ENCODE measurements at regions not wholly inside any gene's neighbourhood (a gene's known extent, or its start where the extent isn't known, plus 50 kb on each side); places are given as distances from the start of the nearest gene placed in this dataset.

DNA sequence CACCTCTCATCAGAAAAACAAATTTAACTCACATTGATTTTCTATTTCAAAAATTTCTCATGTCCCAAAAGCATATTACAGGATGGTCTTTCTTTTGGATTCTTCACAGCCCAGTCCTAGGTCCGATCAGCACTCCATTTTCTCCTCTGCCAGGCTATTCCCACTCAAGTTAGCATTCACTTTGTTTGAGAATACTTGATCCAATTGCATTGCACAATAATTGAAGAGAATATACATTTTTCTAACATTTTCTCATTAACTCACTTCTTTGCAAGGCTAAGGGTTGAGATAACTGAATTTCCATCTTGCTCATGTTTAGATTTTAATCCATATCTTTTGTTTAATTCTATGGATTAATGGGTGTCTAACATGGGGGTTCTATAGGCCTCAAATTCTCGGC, 716.1 kb downstream of the QKI start:
- intact Hi-C loops (cut with DNase I), result no loop called here
- DNase-seq, result no peak
- no peak for ATAC-seq

DNA sequence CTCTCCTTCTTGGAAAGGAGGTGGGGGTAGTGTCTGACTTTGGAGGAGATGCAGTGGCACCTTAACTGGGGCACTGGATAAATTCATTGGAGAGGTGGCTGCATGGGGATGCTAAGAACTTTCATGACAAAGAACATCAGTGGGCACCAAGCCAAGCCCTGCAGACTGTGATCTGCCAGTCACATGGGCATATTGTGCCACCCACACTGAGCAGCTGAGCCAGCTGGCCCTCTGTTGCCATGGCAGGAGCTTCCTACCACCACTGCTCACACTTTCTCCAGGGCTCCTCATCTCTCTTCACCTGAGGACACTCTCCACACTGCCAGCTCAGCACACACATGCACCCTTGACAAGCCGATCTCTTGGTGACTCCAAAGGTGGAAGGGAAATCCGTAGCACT, 715.6 kb downstream of the QKI start:
- peak; percentile 59 to 77 for ATAC-seq
- intact Hi-C loops (cut with DNase I), result no loop called here
- peak; percentile 56 for DNase-seq

GRCh38 chr6:164129218-164129617, 714.7 kb downstream of the QKI start:
- ATAC-seq (peak; percentile 38 to 72), DNase-seq (no peak)
- intact Hi-C loops (cut with DNase I), result no loop called here

DNA sequence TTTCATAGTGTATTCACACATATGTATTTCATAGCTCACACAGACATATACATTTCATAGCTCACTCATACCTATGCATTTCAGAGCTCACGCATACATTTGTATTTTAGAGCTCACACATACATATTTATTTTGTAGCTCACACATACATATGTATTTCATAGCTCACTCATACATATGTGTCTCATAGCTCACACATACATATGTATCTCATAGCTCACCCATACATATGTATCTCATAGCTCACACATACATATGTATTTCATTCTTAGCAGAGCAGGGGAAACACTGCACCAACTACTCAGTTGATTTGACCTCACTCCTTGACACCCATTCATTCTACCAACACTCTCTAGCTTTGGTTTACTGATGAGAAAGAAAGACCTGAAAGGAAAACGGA, 713.6 kb downstream of the QKI start:
- intact Hi-C loops (cut with DNase I), result no loop called here
- ATAC-seq, result no peak

GRCh38 chr6:164124986-164125385, 710.5 kb downstream of the QKI start:
- intact Hi-C loops (cut with DNase I), result no loop called here
- ATAC-seq, result no peak
- no peak for DNase-seq

More for the DNA sequence above, 713.6 kb downstream of the QKI start:
- DNase-seq, result no peak

GRCh38 chr6:164124473-164124872, 710.0 kb downstream of the QKI start:
- intact Hi-C loops (cut with DNase I), result no loop called here

DNA sequence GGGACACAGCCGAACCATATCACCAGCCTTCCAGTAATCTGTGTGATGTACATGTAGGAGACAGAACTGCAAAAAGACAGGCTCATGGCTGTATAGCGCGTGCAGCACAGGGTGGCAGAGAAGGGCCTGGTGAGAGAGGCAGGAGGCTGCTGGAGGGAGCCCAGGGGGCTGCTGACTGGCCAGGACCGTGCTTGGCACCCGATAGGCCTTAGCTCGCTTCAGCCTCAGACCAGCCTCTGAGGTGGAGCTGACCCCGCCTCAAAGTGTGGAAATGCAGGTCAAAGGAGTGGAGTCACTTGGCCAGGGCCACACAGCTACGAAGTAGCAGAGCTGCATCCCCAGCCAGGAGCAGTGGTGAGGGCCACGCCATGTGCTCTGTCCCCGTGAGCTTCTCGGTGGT, 707.6 kb downstream of the QKI start:
- ATAC-seq (no peak), DNase-seq (no peak)
- intact Hi-C loops (cut with DNase I), result no loop called here

More at GRCh38 chr6:164124473-164124872, 710.0 kb downstream of the QKI start:
- DNase-seq (no peak), ATAC-seq (no peak)

GRCh38 chr6:164121527-164121926, 707.0 kb downstream of the QKI start:
- no peak for DNase-seq
- intact Hi-C loops (cut with DNase I), result no loop called here
- no peak for ATAC-seq

- ATAC-seq (no peak), DNase-seq (no peak)
- intact Hi-C loops (cut with DNase I), result loop anchor here in 1 of 2 donors (5.0 kb wide), 1 partner anchor 813 kb away; no protein-coding TSS in a partner anchor
These were observed 700.1 kb downstream of the QKI start for GRCh38 chr6:164114651-164115050.

- ATAC-seq (no peak), DNase-seq (no peak)
- intact Hi-C loops (cut with DNase I), result loop anchor here in 1 of 2 donors (5.0 kb wide), 1 partner anchor 813 kb away; no protein-coding TSS in a partner anchor
These were observed 699.5 kb downstream of the QKI start for GRCh38 chr6:164114051-164114450.

DNA sequence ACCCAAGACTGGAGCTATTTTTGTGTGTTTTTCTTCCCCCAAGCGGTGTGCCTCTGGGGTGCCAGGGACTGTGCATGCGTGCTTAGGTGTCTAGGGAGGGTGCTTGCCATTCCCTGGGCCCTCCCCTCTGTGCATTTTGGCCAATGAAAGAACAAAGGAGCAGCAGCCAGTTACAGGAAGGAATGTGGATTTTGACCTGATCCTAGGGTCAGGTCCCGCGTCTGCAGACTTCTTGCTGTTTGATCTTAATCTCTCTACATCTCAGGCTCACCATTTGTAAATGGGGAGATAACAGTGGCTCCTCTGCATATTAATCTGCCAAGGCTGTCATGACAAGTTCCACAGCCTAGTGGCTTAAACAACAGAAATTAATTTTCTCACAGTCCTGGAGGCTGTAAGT, 699.1 kb downstream of the QKI start:
- intact Hi-C loops (cut with DNase I), result loop anchor here in 1 of 2 donors (5.0 kb wide), 1 partner anchor 814 kb away; no protein-coding TSS in a partner anchor
- DNase-seq (no peak), ATAC-seq (no peak)

DNA sequence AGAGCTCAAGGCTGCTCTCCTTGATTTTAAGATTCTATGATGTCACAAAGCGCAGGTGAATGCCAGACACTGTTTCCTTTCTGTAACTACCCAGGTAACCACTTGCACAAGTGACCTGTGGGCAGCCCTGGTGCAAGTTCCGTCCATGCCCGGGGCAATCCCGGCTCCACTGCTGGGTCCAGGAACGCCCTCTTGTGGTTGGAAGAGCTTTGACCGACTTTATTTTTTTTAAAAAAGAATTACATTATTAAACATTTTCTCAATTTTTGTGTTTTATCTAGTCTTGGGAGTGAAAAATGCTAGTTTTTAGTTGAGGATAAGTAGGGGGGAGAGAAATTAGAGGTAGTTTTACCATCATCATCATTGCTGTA, 695.2 kb downstream of the QKI start:
- peak; percentile 53 for DNase-seq
- intact Hi-C loops (cut with DNase I), result loop anchor here (2.0 to 10.0 kb wide), 7 partner anchors 145 to 927 kb away; no protein-coding TSS in a partner anchor
- ATAC-seq, result peak; percentile 24 to 42

GRCh38 chr6:164108869-164109769, 694.6 kb downstream of the QKI start:
- ATAC-seq (peak; percentile 82), DNase-seq (peak; percentile 88)
- intact Hi-C loops (cut with DNase I), result loop anchor here (2.0 to 10.0 kb wide), 6 partner anchors 144 to 927 kb away; no protein-coding TSS in a partner anchor

GRCh38 chr6:164108092-164108491, 693.6 kb downstream of the QKI start:
- no peak for DNase-seq
- peak; percentile 11 to 64 for ATAC-seq
- intact Hi-C loops (cut with DNase I), result loop anchor here (2.0 to 10.0 kb wide), 6 partner anchors 143 to 926 kb away; no protein-coding TSS in a partner anchor

DNA sequence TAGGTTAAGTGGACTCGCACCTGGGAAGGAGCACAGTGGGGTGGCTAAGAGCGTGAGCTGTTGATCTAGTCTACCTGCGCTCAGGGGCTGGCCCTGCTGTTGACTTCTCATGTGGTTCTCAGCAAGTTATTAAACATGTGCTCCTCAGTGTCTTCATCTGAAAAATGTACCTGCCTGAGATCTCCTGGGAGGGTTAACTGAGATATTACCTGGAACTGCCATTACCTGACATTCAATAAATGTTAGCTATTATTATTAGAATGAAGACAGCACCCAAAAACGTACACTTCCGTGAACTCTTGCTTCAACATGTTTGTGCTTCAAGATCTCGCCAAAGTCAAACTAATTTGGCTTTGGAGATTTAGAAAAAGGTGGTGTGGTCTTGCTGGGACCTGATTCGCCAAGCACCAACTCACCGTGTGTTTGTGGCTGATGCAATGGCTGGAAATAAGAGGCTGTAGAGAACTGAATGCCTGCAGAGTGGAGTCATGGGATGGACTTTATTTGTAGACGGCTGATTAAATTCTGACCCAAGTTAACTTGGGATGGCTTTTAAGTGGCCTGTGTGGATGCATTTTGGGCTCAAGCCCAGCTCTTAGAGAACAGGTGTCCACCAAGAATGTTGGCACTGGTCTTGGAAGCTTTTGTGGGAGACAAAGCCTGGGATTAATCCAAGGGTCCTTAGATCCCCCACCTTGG, 692.9 kb downstream of the QKI start:
- intact Hi-C loops (cut with DNase I), result loop anchor here (5.0 to 10.0 kb wide), 5 partner anchors 143 to 925 kb away; no protein-coding TSS in a partner anchor
- peak; percentile 16 to 57 for ATAC-seq
- no peak for DNase-seq

DNA sequence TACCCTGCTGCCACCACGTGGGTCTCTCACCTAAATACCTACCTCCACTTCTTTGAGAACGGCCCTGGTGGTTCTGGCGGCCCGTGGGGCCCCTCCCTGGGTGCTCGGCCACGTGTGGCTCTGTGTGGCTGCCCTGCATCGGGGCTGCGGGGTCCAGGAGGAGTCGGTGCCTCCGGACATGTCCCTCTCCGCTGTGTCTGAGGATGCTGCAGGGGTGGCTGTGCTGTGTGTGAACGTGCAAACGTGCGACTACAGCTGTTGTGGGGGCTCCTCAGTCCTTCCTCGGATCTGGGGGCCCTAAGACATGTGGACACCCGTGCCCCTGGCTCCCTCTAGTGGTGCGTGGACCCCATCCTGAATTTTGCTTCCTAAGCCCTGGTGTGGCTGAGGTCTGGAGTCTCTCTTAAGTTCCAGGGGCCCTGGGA, 691.8 kb downstream of the QKI start:
- intact Hi-C loops (cut with DNase I), result loop anchor here (5.0 to 10.0 kb wide), 5 partner anchors 142 to 924 kb away; no protein-coding TSS in a partner anchor
- ATAC-seq (peak; percentile 42 to 45), DNase-seq (peak; percentile 69)

- no peak for DNase-seq
- intact Hi-C loops (cut with DNase I), result loop anchor here (5.0 to 10.0 kb wide), 5 partner anchors 141 to 923 kb away; no protein-coding TSS in a partner anchor
- no peak for ATAC-seq
These were observed 691.2 kb downstream of the QKI start for GRCh38 chr6:164105705-164106104.

DNA sequence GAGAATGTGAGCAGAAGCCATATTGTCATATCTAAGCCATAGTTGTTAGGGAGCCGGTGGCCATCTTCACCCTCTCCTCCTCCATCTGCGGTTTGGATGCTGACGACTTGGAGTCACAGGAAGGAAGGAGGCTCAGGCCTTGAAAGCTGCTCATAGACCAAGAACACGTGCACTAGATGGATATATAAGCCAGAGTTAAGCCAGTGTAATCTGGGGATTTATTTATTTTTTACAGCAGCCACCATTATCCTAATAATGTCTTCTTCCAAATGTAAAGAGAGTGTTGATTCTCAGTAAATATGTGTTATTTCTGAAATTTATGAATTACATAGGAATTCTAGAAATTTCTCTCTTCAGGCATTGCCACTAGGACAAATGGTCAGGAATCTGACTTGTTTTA, 689.9 kb downstream of the QKI start:
- DNase-seq, result no peak
- intact Hi-C loops (cut with DNase I), result loop anchor here (10.0 kb wide), 2 partner anchors 140 to 520 kb away; no protein-coding TSS in a partner anchor
- no peak for ATAC-seq

DNA sequence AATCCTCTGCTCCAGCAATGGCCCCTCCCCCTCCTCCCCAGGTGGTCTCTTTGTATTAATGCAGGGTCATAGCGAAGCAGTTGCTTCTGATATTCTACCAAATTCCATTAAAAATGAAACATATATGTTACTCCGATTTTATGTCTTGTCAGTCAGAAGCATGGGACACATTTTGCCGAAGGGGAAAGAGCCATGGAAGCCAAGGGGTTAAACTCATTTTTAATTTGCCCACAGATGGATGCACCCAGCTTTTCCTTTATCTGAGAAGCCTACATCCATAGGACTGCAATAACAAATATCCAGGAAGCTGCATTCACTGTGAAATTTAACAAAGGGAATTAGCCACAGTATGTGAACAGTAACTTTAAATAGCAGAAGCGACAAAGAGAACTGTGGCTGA, 688.2 kb downstream of the QKI start:
- DNase-seq (no peak), ATAC-seq (no peak)
- intact Hi-C loops (cut with DNase I), result loop anchor here (10.0 kb wide), 2 partner anchors 138 to 518 kb away; no protein-coding TSS in a partner anchor
